ENCODE measurements at regions not wholly inside any gene's neighbourhood (a gene's known extent, or its start where the extent isn't known, plus 50 kb on each side); places are given as distances from the start of the nearest gene placed in this dataset.

DNA sequence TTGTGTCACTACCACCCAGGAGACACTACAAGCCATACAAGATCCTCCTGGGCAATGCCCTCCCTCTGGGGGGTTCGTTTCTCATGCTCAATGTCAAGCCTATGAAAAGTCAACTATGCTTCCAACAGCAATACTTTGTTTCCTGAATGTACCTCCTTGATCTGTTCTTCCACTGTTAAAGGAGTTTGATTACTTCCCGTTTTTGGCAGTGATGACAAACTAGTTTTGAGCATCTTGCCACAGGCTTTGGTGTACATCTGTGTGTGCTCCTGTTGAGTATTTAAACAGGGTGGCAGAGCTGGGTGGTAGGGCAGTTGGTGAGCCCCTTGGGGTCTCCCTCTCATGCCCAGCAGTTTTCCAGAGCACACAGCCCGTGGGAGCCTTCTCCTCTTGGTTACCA is 81.4 kb downstream of the IL12A start:
- ATAC-seq (replicated peaks; ENCODE audit: extremely low read depth, poor library complexity, severe bottlenecking) (no peak), DNase-seq (ENCODE audit: low spot score in 2 of 2) (no peak)

DNA sequence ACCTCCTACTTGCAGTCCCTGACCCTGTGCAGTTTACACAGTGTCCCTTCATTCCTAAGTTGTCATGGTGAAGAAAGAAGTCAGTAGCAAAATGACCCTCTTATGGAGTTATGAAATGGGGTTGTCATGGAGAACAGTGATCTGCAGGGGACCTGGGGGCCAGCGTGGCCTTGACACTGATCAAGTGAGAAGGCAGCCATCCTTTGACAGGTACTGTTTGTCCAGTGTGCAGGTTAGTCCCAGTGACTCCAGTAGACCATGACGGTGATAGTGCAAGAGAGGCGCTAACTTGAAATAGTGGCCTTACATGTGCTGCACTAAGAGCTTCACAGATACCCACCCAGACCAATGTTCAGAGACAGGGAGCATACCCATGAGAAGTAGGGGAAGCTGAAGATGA is 87.9 kb downstream of the IL12A start:
- Mint-ChIP-seq H3K4me1 (no peaks in the 10 kb centered on the region), H3K4me3 (no peak overlapping the region), H3K27me3 (no peaks in the 10 kb centered on the region), H3K36me3 (ENCODE audit: insufficient read depth) (peaks cover 2% of the 10 kb centered on the region), H3K27ac (ENCODE audit: low read depth) (no peak overlapping the region), H3K9me3 (no peaks in the 10 kb centered on the region)
- DNase-seq (ENCODE audit: low spot score in 2 of 2) (no peak), ATAC-seq (replicated peaks; ENCODE audit: extremely low read depth, poor library complexity, severe bottlenecking) (no peak)

More for the DNA sequence above, 81.4 kb downstream of the IL12A start:
- H3K4me3 Mint-ChIP-seq, result no peak overlapping the region
- peaks cover 4% of the 10 kb centered on the region for H3K36me3 Mint-ChIP-seq (ENCODE audit: insufficient read depth)
- H3K4me1 Mint-ChIP-seq, result no peaks in the 10 kb centered on the region
- no peaks in the 10 kb centered on the region for H3K9me3 Mint-ChIP-seq
- H3K27ac Mint-ChIP-seq (ENCODE audit: low read depth), result no peak overlapping the region
- peaks cover 9% of the 10 kb centered on the region for H3K27me3 Mint-ChIP-seq

DNA sequence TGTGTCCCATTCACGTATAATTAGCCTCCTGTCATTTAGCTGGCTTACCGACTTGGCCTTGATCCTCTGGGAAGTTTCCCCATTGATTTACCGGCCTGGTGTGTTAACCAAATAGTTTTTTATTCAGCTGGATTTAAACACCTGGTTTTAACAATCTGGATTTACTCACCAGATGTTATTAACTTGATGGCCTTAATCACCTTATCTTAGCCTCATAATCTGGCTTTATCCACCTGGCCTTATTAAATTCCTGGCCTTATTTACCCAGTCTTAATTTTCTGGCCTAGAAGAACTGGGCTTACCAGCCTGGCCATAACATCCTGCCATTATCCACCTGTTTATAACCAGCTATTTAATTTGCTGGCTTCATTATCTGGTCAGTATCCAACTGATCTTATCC is 89.9 kb downstream of the IL12A start:
- H3K9me3 Mint-ChIP-seq, result peaks cover 10% of the 10 kb centered on the region
- no peaks in the 10 kb centered on the region for H3K4me1 Mint-ChIP-seq
- DNase-seq (ENCODE audit: low spot score in 2 of 2) (no peak), ATAC-seq (replicated peaks; ENCODE audit: extremely low read depth, poor library complexity, severe bottlenecking) (no peak)
- no peak overlapping the region for H3K4me3 Mint-ChIP-seq
- no peak overlapping the region for H3K27ac Mint-ChIP-seq (ENCODE audit: low read depth)
- no peaks in the 10 kb centered on the region for H3K27me3 Mint-ChIP-seq
- no peaks in the 10 kb centered on the region for H3K36me3 Mint-ChIP-seq (ENCODE audit: insufficient read depth)

DNA sequence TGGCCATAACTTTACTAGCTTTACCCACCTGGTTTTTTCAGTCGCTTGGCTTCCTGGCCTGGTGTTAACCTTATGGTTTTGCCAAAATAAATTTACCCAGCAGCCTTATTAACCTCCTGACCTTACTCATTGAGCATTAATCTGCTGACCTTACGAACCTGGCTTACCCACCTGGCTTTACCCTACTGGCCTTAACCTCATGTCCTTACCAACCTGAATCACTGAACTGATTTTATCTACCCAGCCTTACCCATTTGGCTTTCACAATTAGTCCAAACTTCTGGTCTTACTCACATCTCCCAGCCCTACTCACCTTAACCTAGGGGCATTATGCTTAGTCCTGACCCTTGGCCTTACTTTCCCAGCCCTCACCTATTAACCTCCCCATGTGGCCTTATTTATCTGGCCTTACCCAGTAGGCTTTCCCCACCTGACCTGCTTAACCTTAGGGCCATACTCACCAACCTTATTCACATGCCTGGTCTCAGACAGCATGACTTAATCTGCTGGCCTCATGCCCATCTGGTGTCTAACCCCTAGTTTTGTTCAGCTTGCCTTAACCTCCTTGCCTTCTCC is 93.4 kb downstream of the IL12A start:
- Mint-ChIP-seq H3K36me3 (ENCODE audit: insufficient read depth) (no peaks in the 10 kb centered on the region), H3K4me3 (no peak overlapping the region), H3K9me3 (peaks cover 10% of the 10 kb centered on the region), H3K27me3 (no peaks in the 10 kb centered on the region), H3K4me1 (no peaks in the 10 kb centered on the region), H3K27ac (ENCODE audit: low read depth) (no peak overlapping the region)
- ATAC-seq (replicated peaks; ENCODE audit: extremely low read depth, poor library complexity, severe bottlenecking) (no peak), DNase-seq (ENCODE audit: low spot score in 2 of 2) (no peak)

DNA sequence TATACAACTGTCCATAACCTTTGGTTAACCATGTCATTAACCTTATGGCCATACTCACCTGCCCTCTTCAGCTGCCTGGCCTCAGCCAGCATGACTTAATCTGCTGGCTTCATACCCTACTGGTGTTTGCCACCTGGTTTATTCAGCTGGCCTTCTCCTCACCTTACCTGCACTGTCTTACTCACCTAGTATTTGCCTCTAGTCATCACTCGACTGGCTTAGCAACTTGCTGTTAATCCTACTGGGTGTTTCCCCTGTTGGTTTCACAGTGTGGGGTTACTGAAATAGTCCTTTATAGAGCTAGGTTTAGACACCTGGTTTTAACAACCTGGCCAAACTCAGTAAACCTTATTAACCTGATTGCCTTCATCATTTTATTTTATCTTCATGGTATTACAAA is 96.4 kb downstream of the IL12A start:
- Mint-ChIP-seq H3K36me3 (ENCODE audit: insufficient read depth) (no peaks in the 10 kb centered on the region), H3K4me1 (no peaks in the 10 kb centered on the region), H3K27me3 (no peaks in the 10 kb centered on the region), H3K27ac (ENCODE audit: low read depth) (no peak overlapping the region), H3K9me3 (peaks cover 16% of the 10 kb centered on the region), H3K4me3 (no peak overlapping the region)
- no peak for DNase-seq (ENCODE audit: low spot score in 2 of 2)
- no peak for ATAC-seq (replicated peaks; ENCODE audit: extremely low read depth, poor library complexity, severe bottlenecking)

DNA sequence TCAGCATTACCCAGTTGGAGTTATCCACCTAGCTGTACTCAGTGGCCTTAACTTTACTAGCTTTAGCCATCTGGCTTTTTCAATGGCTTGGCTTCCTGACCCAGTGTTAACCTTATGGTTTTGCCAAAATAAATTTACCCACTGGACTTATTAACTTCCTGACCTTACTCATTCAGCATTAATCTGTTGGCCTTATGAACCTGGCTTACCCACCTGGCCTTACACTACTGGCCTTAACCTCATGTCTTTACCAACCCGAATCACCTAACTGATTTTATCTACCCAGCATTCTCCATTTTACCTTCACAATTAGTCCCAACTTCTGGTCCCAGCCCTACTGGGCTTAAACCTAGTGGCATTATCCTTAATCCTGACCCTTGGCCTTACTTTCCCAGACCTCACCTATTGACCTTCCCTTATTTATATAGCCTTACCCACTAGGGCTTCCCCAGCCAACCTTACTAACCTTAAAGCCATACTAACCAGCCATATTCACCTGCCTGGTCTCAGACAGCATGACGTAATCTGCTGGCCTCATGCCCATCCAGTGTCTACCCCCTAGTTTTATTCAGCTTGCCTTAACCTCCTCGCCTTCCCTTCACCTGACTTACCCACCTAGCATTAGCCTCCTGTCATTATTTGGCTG is 100.0 kb downstream of the IL12A start:
- ATAC-seq (replicated peaks; ENCODE audit: extremely low read depth, poor library complexity, severe bottlenecking) (no peak), DNase-seq (ENCODE audit: low spot score in 2 of 2) (no peak)
- H3K36me3 Mint-ChIP-seq (ENCODE audit: insufficient read depth), result no peaks in the 10 kb centered on the region
- H3K9me3 Mint-ChIP-seq, result peaks cover 6% of the 10 kb centered on the region
- H3K27ac Mint-ChIP-seq (ENCODE audit: low read depth), result no peak overlapping the region
- no peaks in the 10 kb centered on the region for H3K27me3 Mint-ChIP-seq
- H3K4me1 Mint-ChIP-seq, result no peaks in the 10 kb centered on the region
- H3K4me3 Mint-ChIP-seq, result no peak overlapping the region

DNA sequence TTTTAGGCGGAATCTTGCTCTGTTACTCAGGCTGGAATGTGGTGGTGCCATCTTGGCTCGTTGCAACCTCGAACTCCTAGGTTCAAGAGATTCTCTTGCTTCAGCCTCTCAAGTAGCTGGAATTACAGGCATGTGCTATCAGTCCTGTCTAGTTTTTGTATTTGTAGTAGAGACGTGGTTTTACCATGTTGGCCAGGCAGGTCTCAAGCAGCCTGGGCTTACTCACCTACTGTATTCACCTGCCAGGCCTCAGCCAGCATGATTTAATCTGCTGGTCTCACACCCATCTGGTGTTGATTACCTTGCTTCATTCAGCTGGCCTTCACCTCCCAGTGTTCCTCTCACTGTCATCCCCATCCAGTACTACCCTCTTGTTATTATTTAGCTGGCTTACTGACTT is 102.0 kb downstream of the IL12A start:
- ATAC-seq (replicated peaks; ENCODE audit: extremely low read depth, poor library complexity, severe bottlenecking) (no peak), DNase-seq (ENCODE audit: low spot score in 2 of 2) (no peak)
- H3K27me3 Mint-ChIP-seq, result no peaks in the 10 kb centered on the region
- H3K27ac Mint-ChIP-seq (ENCODE audit: low read depth), result no peak overlapping the region
- H3K4me1 Mint-ChIP-seq, result no peaks in the 10 kb centered on the region
- H3K4me3 Mint-ChIP-seq, result no peak overlapping the region
- peaks cover 6% of the 10 kb centered on the region for H3K9me3 Mint-ChIP-seq
- H3K36me3 Mint-ChIP-seq (ENCODE audit: insufficient read depth), result no peaks in the 10 kb centered on the region

DNA sequence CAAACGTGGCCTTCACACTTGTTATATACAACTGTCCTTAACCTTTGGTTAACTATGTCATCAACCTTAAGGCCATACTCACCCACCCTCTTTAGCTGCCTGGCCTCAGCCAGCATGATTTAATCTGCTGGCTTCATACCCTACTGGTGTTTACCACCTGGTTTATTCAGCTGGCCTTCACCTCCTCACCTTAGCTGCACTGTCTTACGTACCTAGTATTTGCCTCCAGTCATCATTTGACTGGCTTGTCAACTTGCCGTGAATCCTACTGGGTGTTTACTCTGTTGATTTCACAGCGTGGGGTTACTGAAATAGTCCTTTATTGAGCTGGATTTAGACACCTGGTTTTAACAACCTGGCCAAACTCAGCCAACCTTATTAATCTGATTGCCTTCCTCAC is 102.8 kb downstream of the IL12A start:
- no peak for DNase-seq (ENCODE audit: low spot score in 2 of 2)
- Mint-ChIP-seq H3K36me3 (ENCODE audit: insufficient read depth) (no peaks in the 10 kb centered on the region), H3K9me3 (peaks cover 6% of the 10 kb centered on the region), H3K4me3 (no peak overlapping the region), H3K27ac (ENCODE audit: low read depth) (no peak overlapping the region), H3K27me3 (no peaks in the 10 kb centered on the region), H3K4me1 (no peaks in the 10 kb centered on the region)
- no peak for ATAC-seq (replicated peaks; ENCODE audit: extremely low read depth, poor library complexity, severe bottlenecking)

DNA sequence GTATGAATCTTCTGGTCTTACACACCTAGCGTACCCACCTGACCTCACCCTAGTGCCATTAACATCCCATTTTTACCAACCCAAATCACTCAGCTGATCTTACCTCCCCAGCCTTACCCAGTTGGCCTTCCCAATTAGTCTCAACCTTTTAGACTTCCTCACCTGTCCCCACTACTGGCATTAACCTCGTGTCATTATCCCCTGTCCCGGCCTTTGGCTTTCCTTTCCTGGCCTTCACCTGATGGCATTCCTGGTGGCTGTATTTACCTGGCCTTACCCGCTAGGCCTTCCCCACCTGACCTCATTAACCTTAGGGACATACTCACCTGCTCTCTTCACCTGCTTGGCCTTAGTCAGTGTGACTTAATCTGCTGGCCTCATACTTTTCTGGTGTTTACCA is 104.1 kb downstream of the IL12A start:
- ATAC-seq (replicated peaks; ENCODE audit: extremely low read depth, poor library complexity, severe bottlenecking) (no peak), DNase-seq (ENCODE audit: low spot score in 2 of 2) (no peak)
- Mint-ChIP-seq H3K27ac (ENCODE audit: low read depth) (no peak overlapping the region), H3K27me3 (no peaks in the 10 kb centered on the region), H3K4me3 (no peak overlapping the region), H3K9me3 (peaks cover 6% of the 10 kb centered on the region), H3K4me1 (no peaks in the 10 kb centered on the region), H3K36me3 (ENCODE audit: insufficient read depth) (no peaks in the 10 kb centered on the region)

DNA sequence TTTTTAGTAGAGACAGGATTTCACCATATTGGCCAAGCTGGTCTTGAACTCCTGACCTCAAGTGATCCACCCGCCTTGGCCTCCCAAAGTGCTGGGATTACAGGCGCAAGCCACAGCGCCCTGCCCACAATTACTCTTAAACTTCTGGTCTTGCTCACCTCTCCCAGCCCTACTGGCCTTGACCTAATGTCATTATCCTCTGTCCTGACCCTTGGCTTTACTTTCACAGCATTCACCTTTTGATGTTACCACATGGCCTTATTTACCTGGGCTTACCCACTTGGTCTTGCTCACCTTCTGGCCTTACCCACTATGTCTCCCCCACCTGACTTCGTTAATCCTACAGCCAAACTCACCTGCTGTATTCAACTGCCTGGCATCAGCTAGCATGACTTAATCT is 105.9 kb downstream of the IL12A start:
- Mint-ChIP-seq H3K4me1 (no peaks in the 10 kb centered on the region), H3K36me3 (ENCODE audit: insufficient read depth) (no peaks in the 10 kb centered on the region), H3K9me3 (no peaks in the 10 kb centered on the region), H3K4me3 (no peak overlapping the region), H3K27me3 (no peaks in the 10 kb centered on the region), H3K27ac (ENCODE audit: low read depth) (no peak overlapping the region)
- DNase-seq (ENCODE audit: low spot score in 2 of 2) (no peak), ATAC-seq (replicated peaks; ENCODE audit: extremely low read depth, poor library complexity, severe bottlenecking) (no peak)

DNA sequence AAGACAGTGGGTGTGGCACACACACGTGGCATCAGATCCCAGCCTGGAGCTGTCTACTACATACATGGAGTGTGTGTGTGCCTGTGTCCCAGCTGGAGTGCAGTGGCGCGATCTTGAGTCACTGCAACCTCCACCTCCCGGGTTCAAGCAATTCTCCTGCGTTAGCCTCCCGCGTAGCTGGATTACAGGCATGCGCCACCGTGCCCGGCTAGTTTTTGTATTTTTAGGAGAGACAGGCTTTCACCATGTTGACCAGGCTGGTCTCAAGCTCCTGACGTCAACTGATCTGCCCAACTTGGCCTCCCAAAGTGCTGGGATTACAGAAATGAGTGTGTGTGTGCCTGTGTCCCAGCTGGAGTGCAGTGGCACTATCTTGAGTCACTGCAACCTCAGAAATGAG is 108.8 kb downstream of the IL12A start:
- Mint-ChIP-seq H3K27me3 (peaks cover 26% of the 10 kb centered on the region), H3K27ac (ENCODE audit: low read depth) (no peak overlapping the region), H3K4me3 (no peak overlapping the region), H3K36me3 (ENCODE audit: insufficient read depth) (no peaks in the 10 kb centered on the region), H3K4me1 (no peaks in the 10 kb centered on the region), H3K9me3 (no peaks in the 10 kb centered on the region)
- no peak for DNase-seq (ENCODE audit: low spot score in 2 of 2)
- ATAC-seq (replicated peaks; ENCODE audit: extremely low read depth, poor library complexity, severe bottlenecking), result no peak

DNA sequence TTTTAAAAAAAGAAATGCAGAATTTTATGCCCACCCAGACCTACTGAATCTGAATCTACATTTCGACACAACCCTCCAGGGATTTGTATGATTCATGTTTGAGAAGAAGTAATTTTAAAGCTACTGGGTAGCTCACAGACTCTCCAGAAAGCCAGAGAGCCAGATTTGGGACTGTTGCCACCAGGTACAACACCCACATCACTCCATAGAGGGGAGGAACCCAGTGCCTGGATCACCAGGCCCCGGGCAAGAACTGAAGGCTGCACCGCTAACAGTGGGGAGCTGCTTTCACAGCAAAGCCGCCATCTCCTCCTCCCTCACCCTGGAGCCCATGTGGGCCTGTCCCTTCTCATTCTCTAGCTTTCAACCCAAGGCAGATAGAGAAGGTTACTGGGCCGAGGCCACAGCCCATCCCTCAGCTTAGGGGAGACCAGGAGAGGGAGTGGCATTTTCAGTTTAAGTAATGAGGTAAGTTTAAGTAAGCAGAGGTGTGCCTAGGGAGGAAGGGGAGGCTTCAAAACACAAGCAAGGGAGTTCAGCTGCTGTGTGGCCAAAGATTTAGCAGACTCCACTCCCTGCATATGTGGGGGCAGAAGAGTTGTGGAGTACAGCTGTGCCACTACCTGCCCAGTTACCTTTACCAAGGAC is 109.8 kb downstream of the IL12A start:
- Mint-ChIP-seq H3K27ac (ENCODE audit: low read depth) (no peak overlapping the region), H3K4me3 (no peak overlapping the region), H3K9me3 (no peaks in the 10 kb centered on the region), H3K36me3 (ENCODE audit: insufficient read depth) (no peaks in the 10 kb centered on the region), H3K4me1 (no peaks in the 10 kb centered on the region), H3K27me3 (peaks cover 26% of the 10 kb centered on the region)
- DNase-seq (ENCODE audit: low spot score in 2 of 2), result no peak
- no peak for ATAC-seq (replicated peaks; ENCODE audit: extremely low read depth, poor library complexity, severe bottlenecking)

DNA sequence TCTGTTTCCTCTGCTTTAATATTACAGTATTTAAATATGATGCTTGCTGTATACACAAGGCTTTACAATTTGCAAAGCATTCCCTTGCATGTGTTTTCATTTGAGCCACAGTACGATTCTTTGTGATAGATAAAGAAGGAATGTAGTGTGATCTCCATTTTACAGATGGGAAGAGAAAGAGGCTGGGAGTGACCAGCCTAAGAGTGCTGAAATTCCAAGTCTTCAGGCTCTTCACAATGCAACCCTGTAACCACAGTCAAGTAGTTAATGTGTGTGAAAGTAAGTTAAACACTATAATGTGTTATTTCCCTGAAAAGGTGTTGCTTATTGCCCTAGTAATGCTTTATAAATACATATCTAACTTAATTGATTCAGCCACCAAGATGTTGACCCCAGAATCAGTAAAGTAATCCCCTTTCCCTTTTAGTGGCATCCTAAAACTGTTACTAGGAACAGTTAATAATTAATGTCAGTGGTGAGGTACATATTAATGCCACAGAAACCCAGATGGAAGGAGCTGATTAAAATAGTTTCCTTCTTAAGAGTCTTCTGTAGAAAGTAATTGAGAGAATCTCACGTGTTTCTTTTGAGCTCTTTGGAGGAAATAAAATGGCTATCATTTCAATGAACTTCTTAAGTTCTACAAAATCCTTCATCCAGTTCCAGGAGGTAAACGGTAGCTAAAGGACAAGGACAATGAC is 110.4 kb downstream of the IL12A start:
- Mint-ChIP-seq H3K4me1 (no peaks in the 10 kb centered on the region), H3K4me3 (no peak overlapping the region), H3K27me3 (peaks cover 26% of the 10 kb centered on the region), H3K36me3 (ENCODE audit: insufficient read depth) (no peaks in the 10 kb centered on the region), H3K9me3 (no peaks in the 10 kb centered on the region), H3K27ac (ENCODE audit: low read depth) (no peak overlapping the region)
- DNase-seq (ENCODE audit: low spot score in 2 of 2) (no peak), ATAC-seq (replicated peaks; ENCODE audit: extremely low read depth, poor library complexity, severe bottlenecking) (no peak)
